ENCODE measurements at regions not wholly inside any gene's neighbourhood (a gene's known extent, or its start where the extent isn't known, plus 50 kb on each side); places are given as distances from the start of the nearest gene placed in this dataset.
"Not testable (repeated sequence)": the region's sequence is repeated elsewhere in the genome, so short reads cannot be mapped to it uniquely, and the experiment has no call there.

- no peak for TF ChIP-seq CTCF (IDR thresholded peaks at IDR 0.05; ENCODE audit: extremely low read depth, insufficient read depth, missing control alignments)
- in situ Hi-C loops (cut with MboI; ENCODE audit: low pct_unique_long_range_greater_than_20kb, low sequenced_read_pairs, unreplicated experiment) = no loop called here
- DNase-seq (ENCODE audit: low spot score) = no peak
These were observed 160.4 kb upstream of the PCDH9 start for GRCh38 chr13:67390462-67391086.

- DNase-seq (ENCODE audit: low spot score) = no peak
- in situ Hi-C loops (cut with MboI; ENCODE audit: low pct_unique_long_range_greater_than_20kb, low sequenced_read_pairs, unreplicated experiment) = no loop called here
- no peak for TF ChIP-seq CTCF (IDR thresholded peaks at IDR 0.05; ENCODE audit: extremely low read depth, insufficient read depth, missing control alignments)
These were observed 159.0 kb upstream of the PCDH9 start for GRCh38 chr13:67389171-67389570.

DNA sequence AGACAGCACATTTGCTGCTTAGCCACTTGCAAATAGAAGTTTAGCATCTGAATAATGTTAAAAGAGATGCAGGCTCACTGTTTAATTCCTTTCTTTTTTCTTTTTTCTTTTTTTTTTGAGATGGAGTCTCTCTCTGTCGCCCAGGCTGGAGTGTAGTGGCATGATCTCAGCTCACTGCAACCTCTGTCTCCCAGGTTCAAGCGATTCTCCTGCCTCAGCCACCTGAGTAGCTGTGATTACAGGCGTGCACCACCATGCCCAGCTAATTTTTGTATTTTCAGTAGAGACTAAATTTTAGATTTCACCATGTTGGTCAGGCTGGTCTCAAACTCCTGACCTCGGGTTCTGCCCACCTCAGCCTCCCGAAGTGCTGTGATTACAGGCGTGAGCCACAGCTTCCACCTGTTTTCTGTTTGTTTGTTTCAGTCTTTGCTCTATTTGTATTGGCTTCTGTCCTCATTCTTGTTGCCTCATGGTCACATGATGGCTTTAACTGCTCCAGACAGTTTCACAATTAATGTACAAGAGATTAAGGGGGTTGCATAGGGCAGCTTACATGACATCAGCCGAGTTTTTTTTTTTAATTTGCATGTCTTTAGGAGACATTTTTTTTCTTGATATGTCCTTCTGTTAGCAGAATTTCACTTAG is 153.1 kb upstream of the PCDH9 start:
- DNase-seq (ENCODE audit: low spot score); in situ Hi-C loops (cut with MboI; ENCODE audit: low pct_unique_long_range_greater_than_20kb, low sequenced_read_pairs, unreplicated experiment): not testable (repeated sequence)

GRCh38 chr13:67377919-67378318 is 147.8 kb upstream of the PCDH9 start:
- no peak for TF ChIP-seq CTCF (IDR thresholded peaks at IDR 0.05; ENCODE audit: extremely low read depth, insufficient read depth, missing control alignments)
- in situ Hi-C loops (cut with MboI; ENCODE audit: low pct_unique_long_range_greater_than_20kb, low sequenced_read_pairs, unreplicated experiment) = no loop called here
- no peak for DNase-seq (ENCODE audit: low spot score)

- no peak for DNase-seq (ENCODE audit: low spot score)
- in situ Hi-C loops (cut with MboI; ENCODE audit: low pct_unique_long_range_greater_than_20kb, low sequenced_read_pairs, unreplicated experiment) = no loop called here
- TF ChIP-seq CTCF (IDR thresholded peaks at IDR 0.05; ENCODE audit: extremely low read depth, insufficient read depth, missing control alignments) = no peak
These were observed 144.3 kb upstream of the PCDH9 start for GRCh38 chr13:67374391-67374790.

DNA sequence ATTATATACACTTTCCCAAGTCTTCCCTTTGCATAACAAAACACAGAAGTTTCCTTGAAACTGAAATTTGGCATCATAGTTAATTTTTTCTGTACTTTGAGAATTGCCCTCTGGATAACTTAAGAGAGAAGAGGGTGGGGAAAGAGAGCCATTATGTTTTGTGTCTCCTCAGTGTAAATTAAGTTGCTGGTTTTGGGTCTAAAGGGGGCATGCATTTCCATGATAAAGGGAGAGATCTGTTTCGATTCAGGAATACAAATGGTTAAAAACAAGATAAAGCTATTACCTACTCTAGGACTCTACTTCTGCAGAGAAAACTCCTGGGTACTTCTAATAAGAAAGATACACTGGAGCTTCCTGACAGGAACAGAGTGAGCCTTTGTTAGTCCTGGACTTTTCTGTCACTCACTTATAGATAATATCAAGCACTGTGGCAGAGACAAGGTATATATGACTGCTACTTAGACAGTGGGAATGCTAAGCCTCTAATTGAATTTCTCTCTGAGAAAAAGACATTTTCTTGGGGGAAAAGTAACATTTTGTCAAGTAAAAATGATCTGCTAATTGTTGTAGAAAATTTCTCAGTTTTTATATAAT is 142.8 kb upstream of the PCDH9 start:
- in situ Hi-C loops (cut with MboI; ENCODE audit: low pct_unique_long_range_greater_than_20kb, low sequenced_read_pairs, unreplicated experiment) = no loop called here
- DNase-seq (ENCODE audit: low spot score) = no peak
- no peak for TF ChIP-seq CTCF (IDR thresholded peaks at IDR 0.05; ENCODE audit: extremely low read depth, insufficient read depth, missing control alignments)

Measured in GM13977 (cell line).